Lower lobe of right lung (tissue), 2 donors: ENCODE measurements at regions not wholly inside any gene's neighbourhood (a gene's known extent, or its start where the extent isn't known, plus 50 kb on each side); places are given as distances from the start of the nearest gene placed in this dataset.

ENCODE experiments used
- ATAC-seq, 2 donors: fragments of 200-7000 bp; cut with Tn5 transposase; one replicate each; pipeline ENCODE4 v1.9.1; 2020 to 2022; ENCODE audit warnings: mild to moderate bottlenecking in 2 of 2, moderate library complexity in 2 of 2
- DNase-seq: peaks from one replicate; pipeline ENCODE4 v3.0.0-alpha.2; 2020
- H3K27ac ChIP-seq: fragments of 200-600 bp; one replicate; pipeline ENCODE4 v1.8.0; 2022
- H3K27me3 ChIP-seq: fragments of 200-600 bp; one replicate; pipeline ENCODE4 v1.8.0; 2022; ENCODE audit warnings: low read depth
- H3K36me3 ChIP-seq: fragments of 200-600 bp; one replicate; pipeline ENCODE4 v1.8.0; 2022; ENCODE audit warnings: mild to moderate bottlenecking
- H3K4me1 ChIP-seq: fragments of 200-600 bp; one replicate; pipeline ENCODE4 v1.8.0; 2022
- H3K4me3 ChIP-seq: fragments of 200-600 bp; one replicate; pipeline ENCODE4 v1.8.0; 2022; ENCODE audit warnings: mild to moderate bottlenecking
- H3K9me3 ChIP-seq: fragments of 200-600 bp; one replicate; pipeline ENCODE4 v1.8.0; 2022
- intact Hi-C: fragments of 100-400 bp; cut with DNase I; formaldehyde crosslinking; loops from one replicate; pipeline ENCODE4 v1.11.0; 2022
- TF ChIP-seq, protein P1 (sequence below): fragments of 200-600 bp; IDR thresholded peaks from one replicate; pipeline ENCODE4 v1.8.0; 2022; ENCODE audit warnings: antibody characterized with exemption, mild to moderate bottlenecking
- donor health status: DM: no; HTN: yes; CAD: no; lungs with severe emphysema.

- intact Hi-C loops: no loop called here
- TF ChIP-seq, protein P1, sequence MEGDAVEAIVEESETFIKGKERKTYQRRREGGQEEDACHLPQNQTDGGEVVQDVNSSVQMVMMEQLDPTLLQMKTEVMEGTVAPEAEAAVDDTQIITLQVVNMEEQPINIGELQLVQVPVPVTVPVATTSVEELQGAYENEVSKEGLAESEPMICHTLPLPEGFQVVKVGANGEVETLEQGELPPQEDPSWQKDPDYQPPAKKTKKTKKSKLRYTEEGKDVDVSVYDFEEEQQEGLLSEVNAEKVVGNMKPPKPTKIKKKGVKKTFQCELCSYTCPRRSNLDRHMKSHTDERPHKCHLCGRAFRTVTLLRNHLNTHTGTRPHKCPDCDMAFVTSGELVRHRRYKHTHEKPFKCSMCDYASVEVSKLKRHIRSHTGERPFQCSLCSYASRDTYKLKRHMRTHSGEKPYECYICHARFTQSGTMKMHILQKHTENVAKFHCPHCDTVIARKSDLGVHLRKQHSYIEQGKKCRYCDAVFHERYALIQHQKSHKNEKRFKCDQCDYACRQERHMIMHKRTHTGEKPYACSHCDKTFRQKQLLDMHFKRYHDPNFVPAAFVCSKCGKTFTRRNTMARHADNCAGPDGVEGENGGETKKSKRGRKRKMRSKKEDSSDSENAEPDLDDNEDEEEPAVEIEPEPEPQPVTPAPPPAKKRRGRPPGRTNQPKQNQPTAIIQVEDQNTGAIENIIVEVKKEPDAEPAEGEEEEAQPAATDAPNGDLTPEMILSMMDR: no peak
- no peak overlapping the region for H3K27ac ChIP-seq
- no peaks in the 10 kb centered on the region for H3K36me3 ChIP-seq
- no peak for ATAC-seq
- H3K4me1 ChIP-seq: no peaks in the 10 kb centered on the region
- no peaks in the 10 kb centered on the region for H3K27me3 ChIP-seq
- no peak overlapping the region for H3K4me3 ChIP-seq
- no peaks in the 10 kb centered on the region for H3K9me3 ChIP-seq
- DNase-seq: no peak
Measured at GRCh38 chr6:67265996-67266921, 1368.8 kb upstream of the ADGRB3 start.

DNA sequence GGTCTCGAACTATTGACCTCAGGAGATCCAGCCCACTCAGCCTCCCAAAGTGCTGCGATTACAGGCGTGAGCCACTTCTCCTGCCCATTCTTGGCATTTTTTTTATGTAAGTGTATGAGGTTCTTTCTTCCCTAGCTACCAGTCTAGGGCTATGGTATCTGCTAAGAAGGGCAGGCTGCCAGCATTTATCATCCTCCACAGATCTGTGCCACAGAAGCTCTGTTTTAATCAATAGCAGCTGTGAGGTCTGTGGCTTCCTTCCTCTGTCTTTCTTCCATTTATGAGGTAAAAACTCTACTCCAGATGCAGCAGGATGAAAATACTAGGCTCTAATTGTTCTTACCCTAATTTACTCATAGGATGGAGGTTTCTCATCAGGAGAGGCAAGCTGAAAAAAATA is 1382.4 kb upstream of the ADGRB3 start:
- Histone ChIP-seq H3K4me3 (no peak overlapping the region), H3K27me3 (no peaks in the 10 kb centered on the region), H3K4me1 (no peaks in the 10 kb centered on the region), H3K36me3 (no peaks in the 10 kb centered on the region), H3K27ac (no peak overlapping the region), H3K9me3 (no peaks in the 10 kb centered on the region)
- TF ChIP-seq, protein P1: no peak
- no peak for DNase-seq
- intact Hi-C loops: no loop called here
- no peak for ATAC-seq

DNA sequence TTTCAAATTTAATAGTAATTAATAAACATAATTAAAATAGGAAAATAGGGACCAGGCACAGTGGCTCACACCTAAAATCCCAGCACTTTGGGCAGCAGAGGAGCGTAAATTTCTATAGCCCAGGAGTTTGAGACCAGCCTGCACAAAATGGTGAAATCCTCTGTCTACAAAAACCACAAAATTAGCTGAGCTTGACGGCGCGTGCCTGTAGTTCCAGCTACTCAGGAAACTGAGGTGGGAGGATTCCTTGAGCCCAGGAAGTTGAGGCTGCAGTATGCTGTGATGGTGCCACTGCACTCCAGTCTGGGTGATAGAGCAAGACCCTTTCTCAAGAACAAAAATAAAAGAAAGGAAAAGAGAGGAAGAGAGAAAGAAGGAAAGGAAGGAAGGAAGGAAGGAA is 1387.0 kb upstream of the ADGRB3 start:
- intact Hi-C loops: no loop called here
- Histone ChIP-seq H3K27ac (no peak overlapping the region), H3K36me3 (no peaks in the 10 kb centered on the region), H3K4me1 (no peaks in the 10 kb centered on the region), H3K4me3 (no peak overlapping the region), H3K9me3 (no peaks in the 10 kb centered on the region), H3K27me3 (no peaks in the 10 kb centered on the region)
- TF ChIP-seq, protein P1: no peak
- DNase-seq (no peak), ATAC-seq (no peak)

DNA sequence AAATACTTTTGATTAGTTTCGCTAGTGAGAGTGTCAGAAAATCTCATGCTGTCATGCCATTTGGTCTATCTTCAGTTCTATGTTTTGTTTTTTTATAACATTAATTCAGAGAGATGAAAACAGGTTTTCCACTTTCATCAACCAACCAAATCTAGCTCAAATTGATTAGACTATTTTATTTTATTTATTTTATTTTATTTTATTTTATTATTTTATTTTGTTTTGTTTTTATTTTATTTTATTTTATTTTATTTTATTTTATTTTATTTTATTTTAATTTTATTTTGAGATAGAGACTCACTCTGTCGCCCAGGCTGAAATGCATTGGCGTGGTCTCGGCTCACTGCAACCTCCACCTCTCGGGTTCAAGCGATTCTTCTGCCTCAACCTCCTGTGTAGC is 1391.0 kb upstream of the ADGRB3 start:
- intact Hi-C loops: no loop called here
- ATAC-seq: no peak
- no peak overlapping the region for H3K4me3 ChIP-seq
- H3K27me3 ChIP-seq: no peaks in the 10 kb centered on the region
- no peak overlapping the region for H3K27ac ChIP-seq
- H3K9me3 ChIP-seq: no peaks in the 10 kb centered on the region
- no peak for DNase-seq
- no peaks in the 10 kb centered on the region for H3K4me1 ChIP-seq
- TF ChIP-seq, protein P1: no peak
- no peaks in the 10 kb centered on the region for H3K36me3 ChIP-seq

DNA sequence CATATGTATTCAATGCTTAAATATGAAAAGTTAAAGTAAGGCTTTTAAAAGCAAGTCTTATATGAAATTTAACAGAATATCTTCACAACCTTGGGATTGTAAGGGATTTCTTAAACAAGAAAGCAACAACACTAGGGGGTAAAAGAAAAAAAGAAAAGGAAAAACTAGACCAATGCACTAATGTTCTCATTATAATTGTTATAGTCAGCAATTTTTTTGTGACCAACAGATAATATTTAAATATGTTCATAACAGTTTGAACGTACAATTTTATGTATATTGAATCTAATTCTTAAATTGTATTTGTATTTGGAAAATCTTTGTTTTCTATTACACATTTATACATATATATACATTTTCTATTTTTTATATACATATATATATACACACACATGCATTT is 1397.8 kb upstream of the ADGRB3 start:
- no peaks in the 10 kb centered on the region for H3K36me3 ChIP-seq
- H3K4me3 ChIP-seq: no peak overlapping the region
- H3K4me1 ChIP-seq: no peaks in the 10 kb centered on the region
- DNase-seq (no peak), ATAC-seq (no peak)
- H3K27me3 ChIP-seq: no peaks in the 10 kb centered on the region
- TF ChIP-seq, protein P1: no peak
- intact Hi-C loops: no loop called here
- no peaks in the 10 kb centered on the region for H3K9me3 ChIP-seq
- no peak overlapping the region for H3K27ac ChIP-seq
